ENCODE measurements at regions not wholly inside any gene's neighbourhood (a gene's known extent, or its start where the extent isn't known, plus 50 kb on each side); places are given as distances from the start of the nearest gene placed in this dataset.

GRCh38 chr2:8160959-8161358 is 520.9 kb upstream of the ID2 start:
- Histone ChIP-seq H3K4me3 (ENCODE audit: low read length) (no peak overlapping the region), H3K4me1 (ENCODE audit: insufficient read depth, low read length) (peaks cover 34% of the 10 kb centered on the region), H2AFZ (ENCODE audit: low read depth, low read length) (no peak overlapping the region), H3K9me3 (ENCODE audit: low read length) (no peaks in the 10 kb centered on the region), H3K27me3 (ENCODE audit: insufficient read depth, low read length) (no peaks in the 10 kb centered on the region), H3K36me3 (ENCODE audit: insufficient read depth, low read length) (no peaks in the 10 kb centered on the region)

- no peaks in the 10 kb centered on the region for H3K36me3 ChIP-seq (ENCODE audit: insufficient read depth, low read length)
- H3K9me3 ChIP-seq (ENCODE audit: low read length) = no peaks in the 10 kb centered on the region
- H3K4me1 ChIP-seq (ENCODE audit: insufficient read depth, low read length) = peaks cover 29% of the 10 kb centered on the region
- no peak overlapping the region for H3K4me3 ChIP-seq (ENCODE audit: low read length)
- no peaks in the 10 kb centered on the region for H3K27me3 ChIP-seq (ENCODE audit: insufficient read depth, low read length)
- H2AFZ ChIP-seq (ENCODE audit: low read depth, low read length) = no peak overlapping the region
These were observed 519.3 kb upstream of the ID2 start for GRCh38 chr2:8162552-8162951.

GRCh38 chr2:8165550-8165949 is 516.3 kb upstream of the ID2 start:
- Histone ChIP-seq H3K9me3 (ENCODE audit: low read length) (no peaks in the 10 kb centered on the region), H3K27me3 (ENCODE audit: insufficient read depth, low read length) (no peaks in the 10 kb centered on the region), H2AFZ (ENCODE audit: low read depth, low read length) (no peak overlapping the region), H3K4me3 (ENCODE audit: low read length) (no peak overlapping the region), H3K4me1 (ENCODE audit: insufficient read depth, low read length) (peaks cover 5% of the 10 kb centered on the region), H3K36me3 (ENCODE audit: insufficient read depth, low read length) (no peaks in the 10 kb centered on the region)

DNA sequence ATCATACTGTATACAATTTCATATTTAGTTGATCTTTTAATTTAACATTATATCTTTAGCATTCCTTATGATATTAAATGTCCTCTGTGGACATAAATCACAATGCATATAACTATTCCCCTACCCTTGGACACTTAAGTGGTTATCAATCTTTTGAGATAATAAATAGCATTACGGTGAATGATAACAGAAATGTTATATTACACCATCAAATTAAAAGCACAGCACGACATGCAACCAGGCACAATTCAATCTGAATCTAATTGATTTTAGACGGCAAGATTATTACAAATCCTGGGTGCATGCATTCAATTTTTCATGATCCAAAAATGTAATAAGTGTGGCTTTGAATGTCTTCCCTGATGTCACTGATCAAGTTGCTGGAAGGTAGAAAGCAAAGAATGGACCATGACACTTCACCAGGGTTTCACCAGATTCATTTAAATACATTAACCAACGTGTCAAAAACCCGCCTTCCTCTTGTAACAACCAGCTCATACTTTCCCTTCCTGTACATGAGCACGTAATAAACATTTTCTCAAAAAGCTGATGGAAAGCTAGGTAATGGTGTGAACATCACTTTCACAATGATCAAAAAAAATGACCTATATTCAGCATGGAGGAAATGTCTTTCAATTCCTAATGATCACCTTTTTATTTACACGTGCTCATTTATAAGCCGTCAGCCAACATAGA is 513.7 kb upstream of the ID2 start:
- no peaks in the 10 kb centered on the region for H3K27me3 ChIP-seq (ENCODE audit: insufficient read depth, low read length)
- peaks cover 5% of the 10 kb centered on the region for H3K4me1 ChIP-seq (ENCODE audit: insufficient read depth, low read length)
- H3K9me3 ChIP-seq (ENCODE audit: low read length) = no peaks in the 10 kb centered on the region
- no peak overlapping the region for H2AFZ ChIP-seq (ENCODE audit: low read depth, low read length)
- no peak overlapping the region for H3K4me3 ChIP-seq (ENCODE audit: low read length)
- H3K36me3 ChIP-seq (ENCODE audit: insufficient read depth, low read length) = no peaks in the 10 kb centered on the region

GRCh38 chr2:8168876-8169424 is 512.9 kb upstream of the ID2 start:
- H3K4me3 ChIP-seq (ENCODE audit: low read length) = no peak overlapping the region
- H3K9me3 ChIP-seq (ENCODE audit: low read length) = no peaks in the 10 kb centered on the region
- H2AFZ ChIP-seq (ENCODE audit: low read depth, low read length) = no peak overlapping the region
- peaks cover 8% of the 10 kb centered on the region for H3K4me1 ChIP-seq (ENCODE audit: insufficient read depth, low read length)
- H3K36me3 ChIP-seq (ENCODE audit: insufficient read depth, low read length) = no peaks in the 10 kb centered on the region
- no peaks in the 10 kb centered on the region for H3K27me3 ChIP-seq (ENCODE audit: insufficient read depth, low read length)

- Histone ChIP-seq H3K4me1 (ENCODE audit: insufficient read depth, low read length) (peaks cover 8% of the 10 kb centered on the region), H2AFZ (ENCODE audit: low read depth, low read length) (no peak overlapping the region), H3K36me3 (ENCODE audit: insufficient read depth, low read length) (no peaks in the 10 kb centered on the region), H3K9me3 (ENCODE audit: low read length) (no peaks in the 10 kb centered on the region), H3K27me3 (ENCODE audit: insufficient read depth, low read length) (no peaks in the 10 kb centered on the region), H3K4me3 (ENCODE audit: low read length) (no peak overlapping the region)
These were observed 512.4 kb upstream of the ID2 start for GRCh38 chr2:8169443-8169842.

DNA sequence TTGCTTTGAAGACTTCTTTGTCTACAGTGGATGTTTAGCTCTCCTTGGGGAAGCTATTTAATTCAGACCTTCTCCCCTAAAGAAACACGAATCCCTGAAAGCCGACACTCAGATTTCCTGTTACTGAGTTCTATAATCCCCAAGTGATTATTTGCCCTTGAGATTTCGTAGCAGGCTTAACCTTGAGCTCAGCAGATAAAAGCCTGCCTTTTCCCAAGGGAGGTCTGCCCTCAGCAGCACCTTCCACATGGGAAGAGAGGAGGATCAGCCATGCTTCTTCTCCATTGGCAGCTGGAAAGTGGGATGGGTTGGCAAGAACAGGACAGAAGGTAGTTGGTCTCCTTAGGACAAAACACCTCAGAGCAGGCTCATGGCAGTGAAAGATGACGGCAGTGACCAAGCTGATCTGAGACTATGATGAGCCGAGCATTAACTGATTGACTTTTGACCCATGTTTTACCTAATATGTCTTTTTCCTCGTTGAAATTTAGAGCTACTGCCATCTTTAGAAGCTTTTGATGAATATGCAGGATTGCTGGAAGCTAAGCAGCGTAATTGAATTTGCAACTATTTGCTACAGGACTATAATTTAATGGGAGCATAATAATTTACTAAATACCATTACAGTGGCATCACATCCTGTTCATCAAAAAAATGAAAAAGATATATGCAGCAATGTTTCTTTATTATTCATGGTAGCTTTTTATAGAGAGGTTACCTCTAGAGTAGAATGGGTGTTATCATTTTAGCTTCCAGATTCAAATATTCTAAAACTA is 511.1 kb upstream of the ID2 start:
- Histone ChIP-seq H3K36me3 (ENCODE audit: insufficient read depth, low read length) (no peaks in the 10 kb centered on the region), H3K4me1 (ENCODE audit: insufficient read depth, low read length) (peaks cover 8% of the 10 kb centered on the region), H2AFZ (ENCODE audit: low read depth, low read length) (peak overlapping the region; percentile 10), H3K9me3 (ENCODE audit: low read length) (no peaks in the 10 kb centered on the region), H3K4me3 (ENCODE audit: low read length) (no peak overlapping the region), H3K27me3 (ENCODE audit: insufficient read depth, low read length) (no peaks in the 10 kb centered on the region)

DNA sequence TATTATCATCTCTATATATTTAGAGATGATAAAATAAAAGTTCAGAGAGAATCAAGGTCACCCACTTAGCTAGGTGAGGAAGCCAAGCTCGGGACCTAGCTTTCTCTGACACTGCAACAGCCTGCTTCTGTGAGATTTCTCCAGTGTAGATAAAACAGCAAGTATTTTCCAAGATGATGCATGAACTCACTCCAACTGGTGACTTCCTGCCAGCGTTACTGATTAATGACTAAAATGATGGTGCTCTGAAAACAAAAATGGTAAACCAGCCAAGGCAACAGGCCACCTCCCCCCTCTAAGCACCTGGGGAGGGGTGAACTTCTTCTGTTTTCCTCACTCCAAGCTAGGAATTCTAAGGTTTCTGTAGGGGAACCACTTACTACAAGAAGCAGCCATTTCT is 510.2 kb upstream of the ID2 start:
- Histone ChIP-seq H3K4me1 (ENCODE audit: insufficient read depth, low read length) (peaks cover 8% of the 10 kb centered on the region), H2AFZ (ENCODE audit: low read depth, low read length) (no peak overlapping the region), H3K4me3 (ENCODE audit: low read length) (no peak overlapping the region), H3K27me3 (ENCODE audit: insufficient read depth, low read length) (no peaks in the 10 kb centered on the region), H3K36me3 (ENCODE audit: insufficient read depth, low read length) (no peaks in the 10 kb centered on the region), H3K9me3 (ENCODE audit: low read length) (no peaks in the 10 kb centered on the region)

GRCh38 chr2:8172661-8173060 is 509.2 kb upstream of the ID2 start:
- Histone ChIP-seq H3K9me3 (ENCODE audit: low read length) (no peaks in the 10 kb centered on the region), H3K27me3 (ENCODE audit: insufficient read depth, low read length) (no peaks in the 10 kb centered on the region), H3K36me3 (ENCODE audit: insufficient read depth, low read length) (no peaks in the 10 kb centered on the region), H3K4me3 (ENCODE audit: low read length) (no peak overlapping the region), H3K4me1 (ENCODE audit: insufficient read depth, low read length) (peaks cover 8% of the 10 kb centered on the region), H2AFZ (ENCODE audit: low read depth, low read length) (no peak overlapping the region)

GRCh38 chr2:8174641-8175257 is 507.1 kb upstream of the ID2 start:
- no peaks in the 10 kb centered on the region for H3K36me3 ChIP-seq (ENCODE audit: insufficient read depth, low read length)
- no peak overlapping the region for H3K4me3 ChIP-seq (ENCODE audit: low read length)
- peaks cover 8% of the 10 kb centered on the region for H3K4me1 ChIP-seq (ENCODE audit: insufficient read depth, low read length)
- H3K27me3 ChIP-seq (ENCODE audit: insufficient read depth, low read length) = no peaks in the 10 kb centered on the region
- no peak overlapping the region for H2AFZ ChIP-seq (ENCODE audit: low read depth, low read length)
- no peaks in the 10 kb centered on the region for H3K9me3 ChIP-seq (ENCODE audit: low read length)

DNA sequence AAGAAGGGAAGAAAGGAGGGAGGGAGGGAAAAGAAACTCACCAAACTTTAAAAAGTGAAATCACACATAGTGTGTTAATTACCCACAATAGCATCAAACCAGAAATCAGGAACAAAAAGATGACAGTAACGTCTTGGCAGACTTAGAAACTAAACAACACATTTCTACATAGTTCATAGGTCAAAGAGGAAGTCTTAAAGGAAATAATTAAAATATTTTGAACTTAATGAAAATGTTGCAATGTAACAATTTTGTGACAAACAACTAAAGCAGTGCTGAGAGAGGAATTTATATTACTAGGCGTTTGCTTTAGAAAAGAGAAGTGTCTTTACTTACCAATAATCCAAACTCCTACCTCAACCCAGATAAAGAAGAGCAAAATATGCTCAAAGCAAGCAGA is 505.0 kb upstream of the ID2 start:
- Histone ChIP-seq H3K4me1 (ENCODE audit: insufficient read depth, low read length) (peaks cover 3% of the 10 kb centered on the region), H3K4me3 (ENCODE audit: low read length) (no peak overlapping the region), H3K27me3 (ENCODE audit: insufficient read depth, low read length) (no peaks in the 10 kb centered on the region), H3K9me3 (ENCODE audit: low read length) (no peaks in the 10 kb centered on the region), H2AFZ (ENCODE audit: low read depth, low read length) (no peak overlapping the region), H3K36me3 (ENCODE audit: insufficient read depth, low read length) (no peaks in the 10 kb centered on the region)

DNA sequence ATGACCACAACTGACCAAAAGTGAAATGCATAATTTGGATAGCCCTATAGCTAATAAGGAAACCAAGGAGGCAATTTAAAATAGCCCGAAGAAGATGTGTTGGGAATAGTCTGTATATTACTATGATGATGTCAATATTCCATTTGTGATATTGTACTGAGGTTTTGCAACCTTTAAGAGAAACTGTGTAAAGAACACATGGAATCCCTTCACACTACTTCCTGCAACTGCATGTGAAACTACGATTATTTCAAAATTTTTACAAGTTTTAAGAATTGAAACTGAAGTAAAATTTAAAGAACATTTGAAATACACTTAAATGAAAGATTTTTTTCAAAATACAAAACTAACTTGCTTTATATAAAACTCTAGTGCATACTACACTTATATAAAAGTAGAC is 504.3 kb upstream of the ID2 start:
- H2AFZ ChIP-seq (ENCODE audit: low read depth, low read length) = no peak overlapping the region
- H3K27me3 ChIP-seq (ENCODE audit: insufficient read depth, low read length) = no peaks in the 10 kb centered on the region
- H3K9me3 ChIP-seq (ENCODE audit: low read length) = no peaks in the 10 kb centered on the region
- H3K36me3 ChIP-seq (ENCODE audit: insufficient read depth, low read length) = no peaks in the 10 kb centered on the region
- H3K4me3 ChIP-seq (ENCODE audit: low read length) = no peak overlapping the region
- peaks cover 3% of the 10 kb centered on the region for H3K4me1 ChIP-seq (ENCODE audit: insufficient read depth, low read length)

DNA sequence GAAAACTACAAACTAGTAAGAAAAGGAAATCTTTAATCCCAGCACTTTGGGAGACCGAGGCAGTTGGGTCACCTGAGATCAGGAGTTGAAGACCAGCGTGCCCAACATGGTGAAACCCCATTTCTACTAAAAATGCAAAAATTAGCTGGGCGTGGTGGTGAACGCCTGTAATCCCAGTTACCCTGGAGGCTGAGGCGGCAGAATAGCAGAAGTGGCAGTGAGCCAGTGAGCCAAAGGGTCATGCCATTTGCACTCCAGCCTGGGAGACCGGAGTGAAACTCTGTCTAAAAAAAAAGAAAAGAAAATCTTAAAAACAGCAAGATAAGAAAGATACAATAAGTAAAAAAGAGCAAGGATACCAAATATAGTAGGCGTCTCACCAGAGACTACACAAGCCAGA is 502.9 kb upstream of the ID2 start:
- H3K4me1 ChIP-seq (ENCODE audit: insufficient read depth, low read length) = no peaks in the 10 kb centered on the region
- no peaks in the 10 kb centered on the region for H3K9me3 ChIP-seq (ENCODE audit: low read length)
- no peaks in the 10 kb centered on the region for H3K36me3 ChIP-seq (ENCODE audit: insufficient read depth, low read length)
- no peaks in the 10 kb centered on the region for H3K27me3 ChIP-seq (ENCODE audit: insufficient read depth, low read length)
- no peak overlapping the region for H2AFZ ChIP-seq (ENCODE audit: low read depth, low read length)
- no peak overlapping the region for H3K4me3 ChIP-seq (ENCODE audit: low read length)

All from neuron (in vitro differentiated cells).